ENCODE measurements at regions not wholly inside any gene's neighbourhood (a gene's known extent, or its start where the extent isn't known, plus 50 kb on each side); places are given as distances from the start of the nearest gene placed in this dataset.

DNA sequence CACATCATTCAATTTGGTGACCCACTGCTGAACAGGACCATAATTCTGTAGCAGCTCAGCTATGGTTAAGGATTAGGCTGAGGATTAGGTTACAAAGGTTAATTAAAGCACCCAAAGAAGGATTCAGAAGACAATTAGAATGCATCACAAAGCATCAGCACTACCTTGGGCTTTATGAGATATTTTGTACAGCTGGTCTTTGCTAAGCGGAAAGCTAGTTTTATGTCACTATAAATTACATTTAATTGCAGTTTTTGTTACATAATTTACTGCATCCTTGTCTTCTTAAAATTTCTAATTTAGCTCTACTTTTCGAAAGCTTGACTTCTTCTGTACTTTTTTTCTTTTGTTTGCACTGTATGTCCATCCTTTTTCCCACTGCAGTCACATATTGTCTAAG, 711.5 kb downstream of the RPS29 start:
- no peaks in the 10 kb centered on the region for H3K4me1 ChIP-seq (ENCODE audit: control insufficient read depth, low read length)
- H3F3A ChIP-seq (ENCODE audit: control insufficient read depth, insufficient read depth) = no peaks in the 10 kb centered on the region
- H3K27ac ChIP-seq (ENCODE audit: low read depth, low read length) = no peak overlapping the region
- no peaks in the 10 kb centered on the region for H3K9me2 ChIP-seq (replicated peaks; ENCODE audit: control insufficient read depth, low read length)
- no peak overlapping the region for H3K4me2 ChIP-seq (ENCODE audit: low read length)
- H3K9me3 ChIP-seq (ENCODE audit: control insufficient read depth, insufficient read depth, low read length) = no peaks in the 10 kb centered on the region
- H3K4me3 ChIP-seq (ENCODE audit: low read length) = no peak overlapping the region
- H3K79me2 ChIP-seq (ENCODE audit: control insufficient read depth, low read length) = no peaks in the 10 kb centered on the region
- H4K20me1 ChIP-seq (ENCODE audit: control insufficient read depth, insufficient read depth, low read depth, low read length) = no peaks in the 10 kb centered on the region
- no peak for TF ChIP-seq EZH2phosphoT487 (IDR thresholded peaks at IDR 0.05; ENCODE audit: borderline replicate concordance, low read length)
- TF ChIP-seq, protein P1, sequence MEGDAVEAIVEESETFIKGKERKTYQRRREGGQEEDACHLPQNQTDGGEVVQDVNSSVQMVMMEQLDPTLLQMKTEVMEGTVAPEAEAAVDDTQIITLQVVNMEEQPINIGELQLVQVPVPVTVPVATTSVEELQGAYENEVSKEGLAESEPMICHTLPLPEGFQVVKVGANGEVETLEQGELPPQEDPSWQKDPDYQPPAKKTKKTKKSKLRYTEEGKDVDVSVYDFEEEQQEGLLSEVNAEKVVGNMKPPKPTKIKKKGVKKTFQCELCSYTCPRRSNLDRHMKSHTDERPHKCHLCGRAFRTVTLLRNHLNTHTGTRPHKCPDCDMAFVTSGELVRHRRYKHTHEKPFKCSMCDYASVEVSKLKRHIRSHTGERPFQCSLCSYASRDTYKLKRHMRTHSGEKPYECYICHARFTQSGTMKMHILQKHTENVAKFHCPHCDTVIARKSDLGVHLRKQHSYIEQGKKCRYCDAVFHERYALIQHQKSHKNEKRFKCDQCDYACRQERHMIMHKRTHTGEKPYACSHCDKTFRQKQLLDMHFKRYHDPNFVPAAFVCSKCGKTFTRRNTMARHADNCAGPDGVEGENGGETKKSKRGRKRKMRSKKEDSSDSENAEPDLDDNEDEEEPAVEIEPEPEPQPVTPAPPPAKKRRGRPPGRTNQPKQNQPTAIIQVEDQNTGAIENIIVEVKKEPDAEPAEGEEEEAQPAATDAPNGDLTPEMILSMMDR (IDR thresholded peaks at IDR 0.05; ENCODE audit: low read depth, low read length, poor library complexity, severe bottlenecking) = no peak
- H3K36me3 ChIP-seq (ENCODE audit: control insufficient read depth, low read length) = no peaks in the 10 kb centered on the region
- no peaks in the 10 kb centered on the region for H3K27me3 ChIP-seq (ENCODE audit: control insufficient read depth, low read length)

DNA sequence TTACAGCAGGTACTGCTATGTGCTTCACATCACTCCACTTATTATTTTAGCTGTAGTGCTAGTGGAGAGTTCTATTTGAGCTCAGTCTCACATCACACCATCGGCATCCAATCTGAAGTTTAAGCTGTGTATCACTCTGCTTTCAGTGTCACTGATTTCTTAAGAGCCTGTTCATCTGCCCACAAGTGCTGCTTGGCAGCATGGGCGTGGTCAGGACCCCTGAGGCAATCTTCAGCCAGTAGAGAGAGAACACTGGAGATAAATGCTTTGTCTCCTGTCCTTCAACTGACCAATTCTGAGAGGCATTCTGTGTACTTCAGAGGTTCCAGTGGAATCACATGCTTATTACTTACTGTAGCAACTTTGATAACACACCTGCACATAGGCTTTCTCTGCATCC, 728.8 kb downstream of the RPS29 start:
- H4K20me1 ChIP-seq (ENCODE audit: control insufficient read depth, insufficient read depth, low read depth, low read length) = no peaks in the 10 kb centered on the region
- no peak overlapping the region for H3K4me2 ChIP-seq (ENCODE audit: low read length)
- H3K9me3 ChIP-seq (ENCODE audit: control insufficient read depth, insufficient read depth, low read length) = no peaks in the 10 kb centered on the region
- H3K4me3 ChIP-seq (ENCODE audit: low read length) = no peak overlapping the region
- no peaks in the 10 kb centered on the region for H3K36me3 ChIP-seq (ENCODE audit: control insufficient read depth, low read length)
- no peaks in the 10 kb centered on the region for H3K9me2 ChIP-seq (replicated peaks; ENCODE audit: control insufficient read depth, low read length)
- H3K27ac ChIP-seq (ENCODE audit: low read depth, low read length) = no peak overlapping the region
- no peaks in the 10 kb centered on the region for H3K27me3 ChIP-seq (ENCODE audit: control insufficient read depth, low read length)
- no peaks in the 10 kb centered on the region for H3K4me1 ChIP-seq (ENCODE audit: control insufficient read depth, low read length)
- no peaks in the 10 kb centered on the region for H3F3A ChIP-seq (ENCODE audit: control insufficient read depth, insufficient read depth)
- TF ChIP-seq, protein P1 (IDR thresholded peaks at IDR 0.05; ENCODE audit: low read depth, low read length, poor library complexity, severe bottlenecking) = no peak
- TF ChIP-seq EZH2phosphoT487 (IDR thresholded peaks at IDR 0.05; ENCODE audit: borderline replicate concordance, low read length) = no peak
- no peaks in the 10 kb centered on the region for H3K79me2 ChIP-seq (ENCODE audit: control insufficient read depth, low read length)

DNA sequence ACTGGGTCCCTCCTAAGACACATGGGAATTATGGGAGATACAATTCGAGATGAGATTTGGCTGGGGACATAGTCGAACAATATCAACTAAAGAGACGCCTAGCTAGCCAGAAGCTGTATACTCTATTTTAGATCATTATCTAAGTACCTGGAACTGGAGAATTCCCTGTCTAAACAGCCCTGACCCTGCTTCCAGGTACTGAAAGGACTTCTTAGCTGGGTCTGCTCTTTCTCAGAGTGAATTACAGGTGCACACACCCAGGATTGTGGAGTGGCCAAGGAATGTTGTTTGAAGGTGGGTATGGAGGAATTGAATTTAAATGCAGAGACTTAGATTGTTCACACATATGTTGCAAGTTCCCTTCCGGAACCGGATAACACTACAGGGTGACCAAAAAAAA, 733.0 kb downstream of the RPS29 start:
- Histone ChIP-seq H3K79me2 (ENCODE audit: control insufficient read depth, low read length) (no peaks in the 10 kb centered on the region), H3K27me3 (ENCODE audit: control insufficient read depth, low read length) (no peaks in the 10 kb centered on the region), H4K20me1 (ENCODE audit: control insufficient read depth, insufficient read depth, low read depth, low read length) (no peaks in the 10 kb centered on the region), H3K9me3 (ENCODE audit: control insufficient read depth, insufficient read depth, low read length) (no peaks in the 10 kb centered on the region), H3K4me3 (ENCODE audit: low read length) (no peak overlapping the region), H3F3A (ENCODE audit: control insufficient read depth, insufficient read depth) (no peaks in the 10 kb centered on the region), H3K27ac (ENCODE audit: low read depth, low read length) (no peak overlapping the region), H3K9me2 (replicated peaks; ENCODE audit: control insufficient read depth, low read length) (no peaks in the 10 kb centered on the region), H3K36me3 (ENCODE audit: control insufficient read depth, low read length) (no peaks in the 10 kb centered on the region), H3K4me2 (ENCODE audit: low read length) (no peak overlapping the region), H3K4me1 (ENCODE audit: control insufficient read depth, low read length) (no peaks in the 10 kb centered on the region)
- TF ChIP-seq, protein P1 (IDR thresholded peaks at IDR 0.05; ENCODE audit: low read depth, low read length, poor library complexity, severe bottlenecking) = no peak
- TF ChIP-seq EZH2phosphoT487 (IDR thresholded peaks at IDR 0.05; ENCODE audit: borderline replicate concordance, low read length) = no peak
